A204.1 (cell line): ENCODE measurements at regions not wholly inside any gene's neighbourhood (a gene's known extent, or its start where the extent isn't known, plus 50 kb on each side); places are given as distances from the start of the nearest gene placed in this dataset.

ENCODE experiments used
- FAIRE-seq: peaks from 2 replicates; lab custom pipeline; 2012; peaks lifted over from hg19 to GRCh38; lab: Jason Lieb, UNC

GRCh38 chr11:81165164-81165563 is 1568.5 kb downstream of the FAM181B start:
- FAIRE-seq, result no peak

GRCh38 chr11:81159900-81160299 is 1573.8 kb downstream of the FAM181B start:
- no peak for FAIRE-seq

GRCh38 chr11:81135570-81135969 is 1598.1 kb downstream of the FAM181B start:
- FAIRE-seq, result no peak

GRCh38 chr11:81129618-81130017 is 1604.0 kb downstream of the FAM181B start:
- FAIRE-seq, result no peak

- no peak for FAIRE-seq
Measured at GRCh38 chr11:81112718-81113117, 1620.9 kb downstream of the FAM181B start.

- no peak for FAIRE-seq
Measured at GRCh38 chr11:81104051-81104450, 1629.6 kb downstream of the FAM181B start.

- FAIRE-seq, result no peak
Measured at GRCh38 chr11:81098471-81098870, 1635.2 kb downstream of the FAM181B start.

- no peak for FAIRE-seq
Measured at GRCh38 chr11:81092522-81092921, 1641.1 kb downstream of the FAM181B start.

- FAIRE-seq, result no peak
Measured at GRCh38 chr11:81089242-81089641, 1644.4 kb downstream of the FAM181B start.

- FAIRE-seq, result no peak
Measured at GRCh38 chr11:81080476-81080875, 1639.6 kb upstream of the TENM4 start.

GRCh38 chr11:81072273-81072672 is 1631.4 kb upstream of the TENM4 start:
- FAIRE-seq, result no peak

GRCh38 chr11:81071606-81072005 is 1630.8 kb upstream of the TENM4 start:
- FAIRE-seq, result no peak

- no peak for FAIRE-seq
Measured at GRCh38 chr11:81070948-81071347, 1630.1 kb upstream of the TENM4 start.

- FAIRE-seq, result no peak
Measured at GRCh38 chr11:81059356-81059755, 1618.5 kb upstream of the TENM4 start.

- no peak for FAIRE-seq
Measured at GRCh38 chr11:81052344-81053158, 1611.7 kb upstream of the TENM4 start.

GRCh38 chr11:81039916-81040524 is 1599.2 kb upstream of the TENM4 start:
- no peak for FAIRE-seq

- no peak for FAIRE-seq
Measured at GRCh38 chr11:81036168-81036870, 1595.5 kb upstream of the TENM4 start.

- FAIRE-seq, result no peak
Measured at GRCh38 chr11:81033779-81034540, 1593.1 kb upstream of the TENM4 start.

GRCh38 chr11:81032906-81033305 is 1592.1 kb upstream of the TENM4 start:
- no peak for FAIRE-seq

- no peak for FAIRE-seq
Measured at GRCh38 chr11:81030186-81030585, 1589.4 kb upstream of the TENM4 start.

- FAIRE-seq, result no peak
Measured at GRCh38 chr11:81026032-81026431, 1585.2 kb upstream of the TENM4 start.

GRCh38 chr11:81022057-81022456 is 1581.2 kb upstream of the TENM4 start:
- no peak for FAIRE-seq

GRCh38 chr11:81010631-81011030 is 1569.8 kb upstream of the TENM4 start:
- no peak for FAIRE-seq
